A549 (cell line): ENCODE measurements at regions not wholly inside any gene's neighbourhood (a gene's known extent, or its start where the extent isn't known, plus 50 kb on each side); places are given as distances from the start of the nearest gene placed in this dataset.

Source experiments
- ATAC-seq, 2 experiments: fragments of 200-7000 bp in 1 of 2; fragments of >200 bp in 1 of 2; cut with Nextera tagmentation in 1 of 2; cut with Tn5 transposase in 1 of 2; 3 replicates each; pipeline versions ENCODE4 v1.8.0 to v1.9.1; 2018 to 2020; ENCODE audit warnings: mild to moderate bottlenecking in 1 of 2, moderate library complexity in 1 of 2
- CTCF ChIA-PET: fragments of 300-600 bp; sonication (Branson Sonifier 250); formaldehyde crosslinking; extraction: SDS; loops from one replicate; lab custom pipeline; 2021; ENCODE audit warnings: antibody characterized with exemption, inconsistent platforms; lab: Yijun Ruan, JAX
- POLR2A ChIA-PET: fragments of 350-600 bp; formaldehyde crosslinking; extraction: SDS; loops from one replicate; lab custom pipeline; 2021; ENCODE audit warnings: antibody characterized with exemption, inconsistent platforms; lab: Yijun Ruan, JAX
- DNase-seq, 2 experiments: peaks; one replicate each; pipeline versions ENCODE4 v3.0.0 to v3.0.0-alpha.2; 2011 to 2016; ENCODE audit warnings: low read depth in 1 of 2, low spot score in 1 of 2
- FAIRE-seq: peaks from 2 replicates; lab custom pipeline; 2011; peaks lifted over from hg19 to GRCh38; lab: Jason Lieb, UNC
- H3K27ac ChIP-seq, 2 experiments: fragments of >200 bp; sonication (Bioruptor Twin); formaldehyde crosslinking; 3 replicates each; pipeline ENCODE4 v1.5.1; 2016 to 2017
- H3K4me1 ChIP-seq: fragments of >200 bp; sonication (Bioruptor Twin); formaldehyde crosslinking; 3 replicates; pipeline ENCODE4 v1.6.1; 2016
- H3K4me2 ChIP-seq: fragments of >200 bp; sonication (Bioruptor Twin); formaldehyde crosslinking; 3 replicates; pipeline ENCODE4 v1.6.1; 2016
- H3K4me3 ChIP-seq: fragments of >200 bp; sonication (Bioruptor Twin); formaldehyde crosslinking; 3 replicates; pipeline ENCODE4 v1.5.1; 2016
- H3K9me3 ChIP-seq: fragments of >200 bp; sonication (Bioruptor Twin); formaldehyde crosslinking; 3 replicates; pipeline ENCODE4 v1.6.1; 2016
- ATOH8 ChIP-seq: fragments of 250-450 bp; sonication (Bioruptor Pico); IDR thresholded peaks from 2 replicates; pipeline ENCODE4 v1.5.0; 2020; ENCODE audit warnings: low read depth, mild to moderate bottlenecking, moderate library complexity
- CBX2 ChIP-seq: fragments of 200-600 bp; sonication (generic); IDR thresholded peaks from 2 replicates; pipeline ENCODE4 v1.6.1; 2016; ENCODE audit warnings: low read depth, mild to moderate bottlenecking, borderline replicate concordance
- CEBPB ChIP-seq, 2 experiments: fragments of >200 bp in 1 of 2; sonication (Bioruptor Twin) in 1 of 2; formaldehyde crosslinking in 1 of 2; IDR thresholded peaks; 2 replicates each; pipeline ENCODE4 v1.6.1; 2012 to 2016
- ELK1 ChIP-seq: fragments of 150-350 bp; IDR thresholded peaks from 2 replicates; pipeline ENCODE4 v1.6.1; 2014; ENCODE audit warnings: low read depth, mild to moderate bottlenecking, low read length
- FOSB ChIP-seq: fragments of 250-450 bp; sonication (Bioruptor Pico); IDR thresholded peaks from 2 replicates; pipeline ENCODE4 v1.5.0; 2020; ENCODE audit warnings: mild to moderate bottlenecking, moderate library complexity
- HEYL ChIP-seq: fragments of 250-450 bp; sonication (Bioruptor Pico); IDR thresholded peaks from 2 replicates; pipeline ENCODE4 v1.8.0; 2021; ENCODE audit warnings: mild to moderate bottlenecking, moderate library complexity
- POLR2A ChIP-seq: IDR thresholded peaks from 2 replicates; pipeline ENCODE4 v1.6.1; 2012; ENCODE audit warnings: mild to moderate bottlenecking, low read length
- REST ChIP-seq: fragments of 200-600 bp; sonication (generic); IDR thresholded peaks from 2 replicates; pipeline ENCODE4 v1.6.1; 2016; ENCODE audit warnings: antibody characterized with exemption, mild to moderate bottlenecking, moderate library complexity
- RFX5 ChIP-seq: fragments of 450-650 bp; IDR thresholded peaks from 2 replicates; pipeline ENCODE4 v1.7.1; 2014; ENCODE audit warnings: antibody characterized with exemption, mild to moderate bottlenecking, moderate library complexity
- RNF2 ChIP-seq: fragments of 200-600 bp; sonication (generic); IDR thresholded peaks from 2 replicates; pipeline ENCODE4 v1.6.1; 2016; ENCODE audit warnings: low read depth, mild to moderate bottlenecking, antibody characterized with exemption, moderate library complexity, borderline replicate concordance
- SREBF2 ChIP-seq: fragments of 450-650 bp; IDR thresholded peaks from 2 replicates; pipeline ENCODE4 v1.6.1; 2014; ENCODE audit warnings: mild to moderate bottlenecking, moderate library complexity
- TFCP2L1 ChIP-seq: fragments of 250-450 bp; sonication (Bioruptor Pico); IDR thresholded peaks from 2 replicates; pipeline ENCODE4 v1.5.0; 2021; ENCODE audit warnings: mild to moderate bottlenecking
- WGBS: methylation state at CpG from one replicate; pipeline ENCODE4 v1.1.6; 2017; ENCODE audit errors: missing lambda C conversion rate; 5-methylcytosine and 5-hydroxymethylcytosine counted together
- TF ChIP-seq, protein P1 (sequence below): IDR thresholded peaks from 2 replicates; pipeline ENCODE4 v1.6.1; 2012; ENCODE audit warnings: low read depth, borderline replicate concordance

DNA sequence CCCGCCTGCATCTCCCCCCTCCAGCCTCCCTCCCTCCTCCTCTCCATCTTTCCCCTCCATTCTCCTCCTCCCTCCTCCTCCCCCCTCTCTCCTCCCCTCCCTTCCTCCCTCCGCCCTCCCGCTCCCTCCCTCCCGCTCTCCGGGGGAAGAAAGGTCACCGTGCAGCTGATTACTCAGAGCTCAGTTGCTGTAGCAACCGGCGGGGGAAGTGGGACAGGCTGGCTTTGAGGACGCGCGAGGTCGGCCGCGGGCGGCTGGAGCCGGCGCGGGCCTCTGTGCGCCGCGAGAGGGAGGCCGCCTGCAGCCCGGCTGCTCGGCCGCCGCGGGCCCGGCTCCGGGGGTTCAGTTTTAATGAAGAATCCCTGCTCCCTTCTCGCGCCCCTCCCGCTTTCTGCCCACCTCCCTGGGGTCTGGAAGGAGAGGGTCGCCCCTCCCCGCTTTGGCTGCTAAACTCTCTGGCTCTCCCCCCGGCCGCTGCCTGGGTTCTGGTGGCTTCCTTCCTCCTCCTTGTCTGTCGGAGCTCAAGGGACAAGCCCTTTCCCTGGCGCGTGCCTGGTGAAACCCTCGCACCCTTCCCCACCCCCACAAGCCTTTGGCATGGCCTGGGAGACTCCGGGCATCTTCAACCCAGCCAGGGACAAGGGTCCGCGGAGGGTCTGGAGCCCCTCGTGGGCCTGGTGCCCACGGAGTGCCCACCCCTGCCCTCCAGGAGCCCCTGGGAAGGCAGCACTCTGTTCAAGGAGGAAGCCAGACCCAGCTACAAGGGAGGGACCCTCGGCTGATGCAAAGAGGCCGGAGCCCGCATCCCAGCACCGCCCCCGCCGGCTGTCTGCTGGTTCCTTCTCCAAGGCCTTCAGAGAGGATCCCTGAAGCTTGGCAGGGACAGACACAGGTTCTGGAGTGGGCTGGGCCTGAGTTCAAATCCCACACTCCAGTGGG is 160.3 kb downstream of the C9orf50 start (continued):
- no peak for TF ChIP-seq CEBPB (IDR thresholded peaks at IDR 0.05)
- no peak for TF ChIP-seq SREBF2
- peak; percentile 92; the same call in 1 of the 2 replicates for TF ChIP-seq TFCP2L1 (CRISPR knock-in tag)
- TF ChIP-seq ELK1, result no peak
- no peak for TF ChIP-seq HEYL (CRISPR knock-in tag)

DNA sequence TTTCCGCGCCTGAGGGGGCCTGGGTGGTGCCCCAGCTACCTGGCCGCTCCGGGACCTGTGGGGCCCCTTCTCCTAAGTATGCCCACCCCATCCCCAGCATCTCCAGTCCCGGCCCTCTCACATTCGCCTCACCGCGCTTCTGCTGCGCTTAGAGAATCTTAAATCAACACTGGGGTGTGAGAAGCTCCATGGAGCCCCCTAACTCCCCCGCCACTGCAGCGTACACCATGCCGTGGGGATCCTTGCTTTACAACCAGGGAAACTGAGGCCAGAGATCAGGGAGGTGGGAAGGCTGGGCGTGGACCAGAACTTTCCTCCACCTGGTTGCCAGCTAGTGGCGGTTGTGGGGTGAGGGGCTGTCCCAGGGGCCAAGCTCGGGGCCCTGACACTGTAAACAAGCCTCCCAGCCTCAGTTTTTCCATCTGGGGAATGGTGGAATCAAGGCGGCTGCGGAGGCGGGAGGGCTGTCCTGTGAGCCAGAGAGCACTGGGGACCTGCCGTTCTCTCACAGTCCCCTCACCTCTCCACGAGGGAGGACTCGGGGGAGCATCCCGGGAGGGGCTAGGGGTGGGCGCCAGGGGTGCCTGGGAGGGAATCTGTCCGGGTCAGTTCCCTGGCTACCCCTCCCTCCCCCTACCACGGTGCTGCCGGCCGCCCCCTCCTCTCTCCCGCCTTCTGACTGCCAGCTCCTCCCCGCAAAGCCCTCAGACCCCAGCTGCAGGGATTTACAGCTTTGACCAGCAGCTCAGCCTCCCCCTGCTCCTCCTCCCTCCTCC is 161.2 kb downstream of the C9orf50 start:
- CTCF ChIA-PET, result interaction anchor here (0.8 to 3.4 kb wide), 16 partner anchors 10 to 321 kb away, joined by 3 to 27 read pairs (median 4); no protein-coding TSS in a partner anchor
- H3K4me3 ChIP-seq, result no peak overlapping the region
- POLR2A ChIA-PET, result interaction anchor here (0.5 to 3.4 kb wide), 20 partner anchors 10 to 321 kb away, joined by 3 to 72 read pairs (median 5); partner anchors contain the start of gene IER5L
- peak overlapping the region; percentile 86 for H3K4me2 ChIP-seq
- 52% methylated on average over 17 of the region's 29 CpGs for WGBS
- ATAC-seq (peak in 1 of 2 experiments; percentile 39; a peak in 4 of 6 replicates), FAIRE-seq (no peak), DNase-seq (no peak)
- TF ChIP-seq FOSB (no peak), REST (no peak), RFX5 (no peak), POLR2A (0 out of 2 replicates have a peak, but pooled peaks have one; percentile 19), TFCP2L1 (CRISPR knock-in tag) (no peak), RNF2 (no peak)
- TF ChIP-seq, protein P1, sequence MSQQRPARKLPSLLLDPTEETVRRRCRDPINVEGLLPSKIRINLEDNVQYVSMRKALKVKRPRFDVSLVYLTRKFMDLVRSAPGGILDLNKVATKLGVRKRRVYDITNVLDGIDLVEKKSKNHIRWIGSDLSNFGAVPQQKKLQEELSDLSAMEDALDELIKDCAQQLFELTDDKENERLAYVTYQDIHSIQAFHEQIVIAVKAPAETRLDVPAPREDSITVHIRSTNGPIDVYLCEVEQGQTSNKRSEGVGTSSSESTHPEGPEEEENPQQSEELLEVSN, result no peak
- H3K9me3 ChIP-seq, result no peaks in the 10 kb centered on the region
- peaks cover 44% of the 10 kb centered on the region for H3K4me1 ChIP-seq
- peak overlapping the region; percentile 98 for H3K27ac ChIP-seq

DNA sequence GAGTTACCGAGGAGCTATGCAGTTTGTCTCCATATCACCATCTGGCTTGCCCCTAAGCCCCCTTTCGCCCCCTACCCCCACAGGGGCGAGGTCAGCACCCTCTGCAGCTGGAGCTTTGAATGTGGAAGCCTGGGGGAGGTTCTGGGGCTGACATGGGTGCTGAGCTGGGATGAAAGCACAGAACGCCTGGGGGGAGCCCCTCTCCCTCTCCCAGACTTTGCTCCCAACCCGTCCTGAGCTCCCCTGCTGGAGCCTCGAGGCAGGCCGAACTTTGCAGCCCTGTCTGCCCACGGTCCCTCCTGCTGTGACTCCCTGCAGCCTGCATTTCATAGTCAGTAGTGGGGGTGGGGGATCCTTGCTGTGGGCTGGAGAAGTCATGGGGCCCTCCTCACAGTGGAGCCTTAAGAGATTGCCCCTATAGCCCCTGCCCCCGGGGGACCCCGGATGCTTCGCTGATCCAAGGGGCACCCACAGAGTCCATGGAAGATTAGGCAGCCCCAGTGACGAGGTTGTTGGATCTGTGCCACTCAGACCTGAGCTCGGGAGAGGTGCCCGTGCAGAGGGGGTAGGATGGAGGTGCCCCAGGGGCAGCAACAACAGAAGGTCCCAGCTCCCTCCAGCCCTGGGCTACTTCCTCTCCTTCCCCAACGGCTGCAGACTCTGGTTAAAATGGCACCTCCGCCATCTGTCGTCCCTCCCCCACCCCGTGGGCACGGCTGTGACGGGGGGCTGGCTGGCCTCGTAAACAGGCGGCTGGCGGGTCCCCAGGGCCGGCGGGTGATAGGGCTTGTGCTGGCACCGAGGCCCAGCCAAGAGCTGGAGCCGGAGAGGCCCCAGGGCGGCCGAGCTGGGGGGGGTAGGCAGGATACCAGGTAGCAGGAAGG is 162.0 kb downstream of the C9orf50 start:
- Histone ChIP-seq H3K4me3 (no peak overlapping the region), H3K4me1 (peaks cover 42% of the 10 kb centered on the region), H3K9me3 (no peaks in the 10 kb centered on the region)
- ChIA-PET CTCF (interaction anchor here (1.0 to 3.4 kb wide), 9 partner anchors 16 to 320 kb away, joined by 3 to 27 read pairs (median 5); no protein-coding TSS in a partner anchor), POLR2A (interaction anchor here (0.6 to 3.4 kb wide), 8 partner anchors 11 to 400 kb away, joined by 3 to 72 read pairs (median 10); partner anchors contain the start of gene IER5L)
- DNase-seq, result no peak
- FAIRE-seq, result no peak
- 23% methylated on average over 19 of the region's 29 CpGs for WGBS
- ATAC-seq, result peak; percentile 6 to 17; a peak in 3 of 6 replicates
- TF ChIP-seq TFCP2L1 (CRISPR knock-in tag) (0 out of 2 replicates have a peak, but pooled peaks have one; percentile 16), ATOH8 (0 out of 2 replicates have a peak, but pooled peaks have one; percentile 6), CBX2 (no peak)
- TF ChIP-seq, all 56 proteins: peak for 2
- Histone ChIP-seq H3K4me2 (peak overlapping the region; percentile 86), H3K27ac (peak overlapping the region; percentile 98)
